HepG2 (cell line): ENCODE measurements at regions not wholly inside any gene's neighbourhood (a gene's known extent, or its start where the extent isn't known, plus 50 kb on each side); places are given as distances from the start of the nearest gene placed in this dataset.
A peak's percentile ranks its signal among the peaks of the same experiment; 100 is the strongest.

Experiments
- CAMTA2 ChIP-seq: sonication (generic); formaldehyde crosslinking; IDR thresholded peaks from 2 replicates; pipeline ENCODE4 v1.4.0; 2020; ENCODE audit warnings: mild to moderate bottlenecking, missing genetic modification reagents, borderline replicate concordance
- ERF ChIP-seq: IDR thresholded peaks from 2 replicates; pipeline ENCODE4 v1.6.1; 2018; ENCODE audit warnings: missing biosample characterization, missing genetic modification reagents
- HMG20B ChIP-seq: conservative IDR thresholded peaks from 2 replicates; pipeline ENCODE4 v1.6.1; 2016; ENCODE audit warnings: missing genetic modification reagents, missing compliant biosample characterization
- KDM4B ChIP-seq: sonication (generic); formaldehyde crosslinking; IDR thresholded peaks from 2 replicates; pipeline ENCODE4 v1.4.0; 2020; ENCODE audit warnings: missing genetic modification reagents
- RBM39 ChIP-seq: fragments of 200-400 bp; formaldehyde crosslinking; IDR thresholded peaks from one replicate; pipeline ENCODE4 v1.6.1; 2018; ENCODE audit warnings: antibody characterized with exemption, mild to moderate bottlenecking, low read depth, low read length; ENCODE audit not compliant: poor library complexity, severe bottlenecking
- RCOR2 ChIP-seq: IDR thresholded peaks from 2 replicates; pipeline ENCODE4 v1.6.1; 2016; ENCODE audit warnings: missing biosample characterization, missing genetic modification reagents
- SALL2 ChIP-seq: sonication (generic); formaldehyde crosslinking; IDR thresholded peaks from 2 replicates; pipeline ENCODE4 v1.8.1; 2023; ENCODE audit warnings: mild to moderate bottlenecking, missing genetic modification reagents, inconsistent platforms
- SRF ChIP-seq: IDR thresholded peaks from 2 replicates; pipeline ENCODE4 v1.6.1; 2011; ENCODE audit warnings: mild to moderate bottlenecking, low read depth, low read length, moderate library complexity
- SRSF1 ChIP-seq: fragments of 200-400 bp; formaldehyde crosslinking; optimal IDR thresholded peaks from 2 replicates; pipeline ENCODE3; 2017; ENCODE audit warnings: mild to moderate bottlenecking, low read depth, low read length, moderate library complexity
- TAF1 ChIP-seq: sonication (generic); formaldehyde crosslinking; IDR thresholded peaks from 2 replicates; pipeline ENCODE4 v1.4.0; 2020; ENCODE audit warnings: missing genetic modification reagents
- TOE1 ChIP-seq: sonication (generic); formaldehyde crosslinking; IDR thresholded peaks from 2 replicates; pipeline ENCODE4 v1.4.0; 2020; ENCODE audit warnings: mild to moderate bottlenecking, missing genetic modification reagents
- XRCC5 ChIP-seq: fragments of 200-400 bp; formaldehyde crosslinking; optimal IDR thresholded peaks from 2 replicates; pipeline ENCODE3; 2017; ENCODE audit warnings: mild to moderate bottlenecking, low read length
- ZNF136 ChIP-seq: sonication (generic); formaldehyde crosslinking; IDR thresholded peaks from 2 replicates; pipeline ENCODE4 v1.8.1; 2022; ENCODE audit warnings: low read depth, mild to moderate bottlenecking, moderate library complexity, missing genetic modification reagents
- ZNF160 ChIP-seq: sonication (generic); formaldehyde crosslinking; IDR thresholded peaks from 2 replicates; pipeline ENCODE4 v1.8.0; 2022; ENCODE audit warnings: mild to moderate bottlenecking, inconsistent platforms, missing genetic modification reagents
- ZNF230 ChIP-seq: sonication (generic); formaldehyde crosslinking; IDR thresholded peaks from 2 replicates; pipeline ENCODE4 v1.4.0; 2020; ENCODE audit warnings: mild to moderate bottlenecking, missing genetic modification reagents
- ZNF235 ChIP-seq: sonication (generic); formaldehyde crosslinking; IDR thresholded peaks from 2 replicates; pipeline ENCODE4 v1.8.1; 2023; ENCODE audit warnings: mild to moderate bottlenecking, missing genetic modification reagents, borderline replicate concordance
- ZNF383 ChIP-seq: sonication (generic); formaldehyde crosslinking; IDR thresholded peaks from 2 replicates; pipeline ENCODE4 v1.4.0; 2020; ENCODE audit warnings: missing genetic modification reagents, mild to moderate bottlenecking, borderline replicate concordance
- ZNF44 ChIP-seq: sonication (generic); formaldehyde crosslinking; IDR thresholded peaks from 2 replicates; pipeline ENCODE4 v1.5.1; 2020; ENCODE audit warnings: mild to moderate bottlenecking, missing genetic modification reagents
- ZNF530 ChIP-seq: sonication (generic); formaldehyde crosslinking; IDR thresholded peaks from 2 replicates; pipeline ENCODE4 v1.5.0; 2020; ENCODE audit warnings: low read depth, mild to moderate bottlenecking, missing genetic modification reagents
- ZNF614 ChIP-seq: IDR thresholded peaks from 2 replicates; pipeline ENCODE4 v1.6.1; 2018; ENCODE audit warnings: missing biosample characterization, missing genetic modification reagents, inconsistent platforms, borderline replicate concordance
- TF ChIP-seq, protein P1 (sequence below): sonication (generic); formaldehyde crosslinking; IDR thresholded peaks from 2 replicates; pipeline ENCODE4 v1.5.1; 2020; ENCODE audit warnings: missing genetic modification reagents, mild to moderate bottlenecking, borderline replicate concordance
- TF ChIP-seq, protein P2 (sequence below): IDR thresholded peaks from 2 replicates; pipeline ENCODE4 v1.6.1; 2012; ENCODE audit warnings: inconsistent platforms
- TF ChIP-seq, protein P3 (sequence below): sonication (generic); formaldehyde crosslinking; IDR thresholded peaks from 2 replicates; pipeline ENCODE4 v1.4.0; 2020; ENCODE audit warnings: mild to moderate bottlenecking, missing genetic modification reagents, borderline replicate concordance
- TF ChIP-seq, protein P4 (sequence below): sonication (generic); formaldehyde crosslinking; IDR thresholded peaks from 2 replicates; pipeline ENCODE4 v1.8.0; 2022; ENCODE audit warnings: mild to moderate bottlenecking, missing genetic modification reagents, moderate library complexity
- TF ChIP-seq, protein P5 (sequence below): sonication (generic); formaldehyde crosslinking; IDR thresholded peaks from 2 replicates; pipeline ENCODE4 v1.8.1; 2023; ENCODE audit warnings: missing genetic modification reagents, mild to moderate bottlenecking, borderline replicate concordance

DNA sequence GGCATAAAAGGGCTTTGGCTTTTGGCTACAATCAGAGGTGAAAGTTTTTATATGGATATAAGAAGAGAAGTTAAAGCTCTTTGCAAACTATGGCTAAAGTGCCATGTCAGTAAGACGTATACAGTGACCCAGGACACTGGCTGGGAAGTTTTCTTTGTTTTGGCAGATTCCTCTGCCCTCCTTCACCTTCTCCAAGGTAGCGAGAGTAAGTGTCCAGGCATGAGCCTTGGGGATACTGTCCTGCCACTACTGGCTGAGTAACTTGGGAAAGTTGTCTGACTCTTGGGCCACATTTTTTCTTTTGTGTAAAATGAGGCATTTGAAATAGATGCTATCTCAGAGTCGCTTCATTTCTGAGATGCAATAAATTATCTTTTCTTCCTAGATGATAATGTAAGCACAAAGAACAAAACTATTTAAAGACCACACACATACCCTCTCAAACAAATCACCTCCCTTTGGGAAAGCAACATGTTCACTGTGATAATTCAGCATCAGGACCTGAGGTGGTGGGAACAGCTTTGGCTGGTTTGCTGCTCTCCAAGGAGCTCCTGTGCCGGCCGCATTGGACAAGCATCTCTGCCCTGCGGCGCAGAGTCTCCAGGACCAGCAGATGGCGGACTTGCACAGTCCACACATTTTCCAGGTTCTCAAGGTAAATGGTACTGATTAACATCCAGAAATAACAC lies 106.3 kb downstream of the PTCSC3 start (continued):
- TF ChIP-seq ZNF235 (CRISPR knock-in tag) (no peak), ZNF530 (no peak), SRSF1 (no peak), KDM4B (0 out of 2 replicates have a peak, but pooled peaks have one; percentile 53), SALL2 (CRISPR knock-in tag) (no peak), ZNF44 (CRISPR knock-in tag) (no peak), RBM39 (no peak), RCOR2 (no peak), ZNF230 (CRISPR knock-in tag) (no peak), SRF (no peak), ERF (CRISPR knock-in tag) (peak; percentile 70; the same call in 1 of the 2 replicates), HMG20B (CRISPR knock-in tag) (0 out of 2 replicates have a peak, but pooled peaks have one; percentile 37), ZNF383 (CRISPR knock-in tag) (no peak), TAF1 (no peak), ZNF160 (no peak), CAMTA2 (0 out of 2 replicates have a peak, but pooled peaks have one; percentile 7), ZNF614 (no peak), ZNF136 (CRISPR knock-in tag) (no peak), XRCC5 (peak; percentile 97), TOE1 (CRISPR knock-in tag) (0 out of 2 replicates have a peak, but pooled peaks have one; percentile 57)
- TF ChIP-seq, protein P1, sequence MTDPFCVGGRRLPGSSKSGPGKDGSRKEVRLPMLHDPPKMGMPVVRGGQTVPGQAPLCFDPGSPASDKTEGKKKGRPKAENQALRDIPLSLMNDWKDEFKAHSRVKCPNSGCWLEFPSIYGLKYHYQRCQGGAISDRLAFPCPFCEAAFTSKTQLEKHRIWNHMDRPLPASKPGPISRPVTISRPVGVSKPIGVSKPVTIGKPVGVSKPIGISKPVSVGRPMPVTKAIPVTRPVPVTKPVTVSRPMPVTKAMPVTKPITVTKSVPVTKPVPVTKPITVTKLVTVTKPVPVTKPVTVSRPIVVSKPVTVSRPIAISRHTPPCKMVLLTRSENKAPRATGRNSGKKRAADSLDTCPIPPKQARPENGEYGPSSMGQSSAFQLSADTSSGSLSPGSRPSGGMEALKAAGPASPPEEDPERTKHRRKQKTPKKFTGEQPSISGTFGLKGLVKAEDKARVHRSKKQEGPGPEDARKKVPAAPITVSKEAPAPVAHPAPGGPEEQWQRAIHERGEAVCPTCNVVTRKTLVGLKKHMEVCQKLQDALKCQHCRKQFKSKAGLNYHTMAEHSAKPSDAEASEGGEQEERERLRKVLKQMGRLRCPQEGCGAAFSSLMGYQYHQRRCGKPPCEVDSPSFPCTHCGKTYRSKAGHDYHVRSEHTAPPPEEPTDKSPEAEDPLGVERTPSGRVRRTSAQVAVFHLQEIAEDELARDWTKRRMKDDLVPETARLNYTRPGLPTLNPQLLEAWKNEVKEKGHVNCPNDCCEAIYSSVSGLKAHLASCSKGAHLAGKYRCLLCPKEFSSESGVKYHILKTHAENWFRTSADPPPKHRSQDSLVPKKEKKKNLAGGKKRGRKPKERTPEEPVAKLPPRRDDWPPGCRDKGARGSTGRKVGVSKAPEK (CRISPR knock-in tag), result no peak
- TF ChIP-seq, protein P2, sequence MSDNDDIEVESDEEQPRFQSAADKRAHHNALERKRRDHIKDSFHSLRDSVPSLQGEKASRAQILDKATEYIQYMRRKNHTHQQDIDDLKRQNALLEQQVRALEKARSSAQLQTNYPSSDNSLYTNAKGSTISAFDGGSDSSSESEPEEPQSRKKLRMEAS, result no peak
- TF ChIP-seq, protein P3, sequence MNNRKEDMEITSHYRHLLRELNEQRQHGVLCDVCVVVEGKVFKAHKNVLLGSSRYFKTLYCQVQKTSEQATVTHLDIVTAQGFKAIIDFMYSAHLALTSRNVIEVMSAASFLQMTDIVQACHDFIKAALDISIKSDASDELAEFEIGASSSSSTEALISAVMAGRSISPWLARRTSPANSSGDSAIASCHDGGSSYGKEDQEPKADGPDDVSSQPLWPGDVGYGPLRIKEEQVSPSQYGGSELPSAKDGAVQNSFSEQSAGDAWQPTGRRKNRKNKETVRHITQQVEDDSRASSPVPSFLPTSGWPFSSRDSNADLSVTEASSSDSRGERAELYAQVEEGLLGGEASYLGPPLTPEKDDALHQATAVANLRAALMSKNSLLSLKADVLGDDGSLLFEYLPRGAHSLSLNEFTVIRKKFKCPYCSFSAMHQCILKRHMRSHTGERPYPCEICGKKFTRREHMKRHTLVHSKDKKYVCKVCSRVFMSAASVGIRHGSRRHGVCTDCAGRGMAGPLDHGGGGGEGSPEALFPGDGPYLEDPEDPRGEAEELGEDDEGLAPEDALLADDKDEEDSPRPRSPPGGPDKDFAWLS (CRISPR knock-in tag), result no peak
- TF ChIP-seq, protein P4, sequence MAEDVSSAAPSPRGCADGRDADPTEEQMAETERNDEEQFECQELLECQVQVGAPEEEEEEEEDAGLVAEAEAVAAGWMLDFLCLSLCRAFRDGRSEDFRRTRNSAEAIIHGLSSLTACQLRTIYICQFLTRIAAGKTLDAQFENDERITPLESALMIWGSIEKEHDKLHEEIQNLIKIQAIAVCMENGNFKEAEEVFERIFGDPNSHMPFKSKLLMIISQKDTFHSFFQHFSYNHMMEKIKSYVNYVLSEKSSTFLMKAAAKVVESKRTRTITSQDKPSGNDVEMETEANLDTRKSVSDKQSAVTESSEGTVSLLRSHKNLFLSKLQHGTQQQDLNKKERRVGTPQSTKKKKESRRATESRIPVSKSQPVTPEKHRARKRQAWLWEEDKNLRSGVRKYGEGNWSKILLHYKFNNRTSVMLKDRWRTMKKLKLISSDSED (CRISPR knock-in tag), result no peak
- TF ChIP-seq, protein P5, sequence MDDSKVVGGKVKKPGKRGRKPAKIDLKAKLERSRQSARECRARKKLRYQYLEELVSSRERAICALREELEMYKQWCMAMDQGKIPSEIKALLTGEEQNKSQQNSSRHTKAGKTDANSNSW (CRISPR knock-in tag), result no peak
